ENCODE measurements at regions not wholly inside any gene's neighbourhood (a gene's known extent, or its start where the extent isn't known, plus 50 kb on each side); places are given as distances from the start of the nearest gene placed in this dataset.
"Not testable (repeated sequence)": the region's sequence is repeated elsewhere in the genome, so short reads cannot be mapped to it uniquely, and the experiment has no call there.

- DNase-seq (ENCODE audit: insufficient read length, low spot score) = not testable (repeated sequence)
Observed at GRCh38 chr5:145395151-145395550, 440.0 kb downstream of the PRELID2 start.

GRCh38 chr5:145393426-145393825 is 441.7 kb downstream of the PRELID2 start:
- no peak for DNase-seq (ENCODE audit: insufficient read length, low spot score)
- no peak for FAIRE-seq

More at GRCh38 chr5:145395151-145395550, 440.0 kb downstream of the PRELID2 start:
- FAIRE-seq = not testable (repeated sequence)

- DNase-seq (ENCODE audit: insufficient read length, low spot score) (no peak), FAIRE-seq (no peak)
Observed at GRCh38 chr5:145389047-145389446, 446.1 kb downstream of the PRELID2 start.

- no peak for DNase-seq (ENCODE audit: insufficient read length, low spot score)
- no peak for FAIRE-seq
Observed at GRCh38 chr5:145385276-145385675, 449.9 kb downstream of the PRELID2 start.

GRCh38 chr5:145378226-145378625 is 456.9 kb downstream of the PRELID2 start:
- DNase-seq (ENCODE audit: insufficient read length, low spot score) = no peak
- no peak for FAIRE-seq

GRCh38 chr5:145375521-145375920 is 459.6 kb downstream of the PRELID2 start:
- FAIRE-seq = no peak

GRCh38 chr5:145365464-145365863 is 469.7 kb downstream of the PRELID2 start:
- DNase-seq (ENCODE audit: insufficient read length, low spot score) (no peak), FAIRE-seq (no peak)

More at GRCh38 chr5:145375521-145375920, 459.6 kb downstream of the PRELID2 start:
- DNase-seq (ENCODE audit: insufficient read length, low spot score) = no peak

GRCh38 chr5:145362266-145362665 is 472.9 kb downstream of the PRELID2 start:
- DNase-seq (ENCODE audit: insufficient read length, low spot score) (no peak), FAIRE-seq (no peak)

- no peak for FAIRE-seq
- no peak for DNase-seq (ENCODE audit: insufficient read length, low spot score)
Observed at GRCh38 chr5:145360936-145361335, 474.2 kb downstream of the PRELID2 start.

- FAIRE-seq = no peak
- no peak for DNase-seq (ENCODE audit: insufficient read length, low spot score)
Observed at GRCh38 chr5:145350513-145350912, 484.6 kb downstream of the PRELID2 start.

- DNase-seq (ENCODE audit: insufficient read length, low spot score) (peak; percentile 7), FAIRE-seq (no peak)
Observed at GRCh38 chr5:145347026-145347616, 488.0 kb downstream of the PRELID2 start.

GRCh38 chr5:145345511-145346287 is 489.4 kb downstream of the PRELID2 start:
- DNase-seq (ENCODE audit: insufficient read length, low spot score) (no peak), FAIRE-seq (no peak)

- no peak for DNase-seq (ENCODE audit: insufficient read length, low spot score)
- no peak for FAIRE-seq
Observed at GRCh38 chr5:145341842-145342241, 493.3 kb downstream of the PRELID2 start.

- FAIRE-seq = no peak
- DNase-seq (ENCODE audit: insufficient read length, low spot score) = no peak
Observed at GRCh38 chr5:145340099-145340498, 495.0 kb downstream of the PRELID2 start.

- no peak for DNase-seq (ENCODE audit: insufficient read length, low spot score)
- no peak for FAIRE-seq
Observed at GRCh38 chr5:145324767-145325479, 510.2 kb downstream of the PRELID2 start.

- no peak for DNase-seq (ENCODE audit: insufficient read length, low spot score)
- no peak for FAIRE-seq
Observed at GRCh38 chr5:145324101-145324500, 511.0 kb downstream of the PRELID2 start.

- FAIRE-seq (peak; percentile 94), DNase-seq (ENCODE audit: insufficient read length, low spot score) (peak; percentile 9)
Observed at GRCh38 chr5:145316282-145316681, 518.9 kb downstream of the PRELID2 start.

GRCh38 chr5:145307866-145308382 is 527.2 kb downstream of the PRELID2 start:
- DNase-seq (ENCODE audit: insufficient read length, low spot score) = no peak
- no peak for FAIRE-seq

- FAIRE-seq (no peak), DNase-seq (ENCODE audit: insufficient read length, low spot score) (no peak)
Observed at GRCh38 chr5:145295236-145295835, 539.8 kb downstream of the PRELID2 start.

- FAIRE-seq (no peak), DNase-seq (ENCODE audit: insufficient read length, low spot score) (no peak)
Observed at GRCh38 chr5:145294331-145294730, 540.8 kb downstream of the PRELID2 start.

GRCh38 chr5:145293716-145294115 is 541.4 kb downstream of the PRELID2 start:
- FAIRE-seq (no peak), DNase-seq (ENCODE audit: insufficient read length, low spot score) (no peak)
